PC-3 (cell line): ENCODE measurements at regions not wholly inside any gene's neighbourhood (a gene's known extent, or its start where the extent isn't known, plus 50 kb on each side); places are given as distances from the start of the nearest gene placed in this dataset.

Source experiments
- CTCF ChIP-seq: fragments of 300-600 bp; sonication (generic); conservative IDR thresholded peaks from 2 replicates; pipeline ENCODE4 v1.5.1; 2017; ENCODE audit warnings: antibody characterized with exemption, low read depth, mild to moderate bottlenecking, low read length
- EZH2 ChIP-seq: fragments of 300-600 bp; sonication (generic); IDR thresholded peaks from one replicate; pipeline ENCODE4 v1.6.1; 2017; ENCODE audit warnings: antibody characterized with exemption, mild to moderate bottlenecking, low read length; ENCODE audit not compliant: unreplicated experiment
- EZH2phosphoT487 ChIP-seq: fragments of 300-600 bp; sonication (generic); IDR thresholded peaks from 2 replicates; pipeline ENCODE4 v1.6.1; 2018; ENCODE audit warnings: mild to moderate bottlenecking, antibody characterized with exemption, low read length, borderline replicate concordance

- TF ChIP-seq CTCF (no peak), EZH2 (no peak), EZH2phosphoT487 (no peak)
These were observed 330.5 kb upstream of the B3GALT2 start for GRCh38 chr1:193516755-193517388.
